ENCODE measurements at regions not wholly inside any gene's neighbourhood (a gene's known extent, or its start where the extent isn't known, plus 50 kb on each side); places are given as distances from the start of the nearest gene placed in this dataset.

DNA sequence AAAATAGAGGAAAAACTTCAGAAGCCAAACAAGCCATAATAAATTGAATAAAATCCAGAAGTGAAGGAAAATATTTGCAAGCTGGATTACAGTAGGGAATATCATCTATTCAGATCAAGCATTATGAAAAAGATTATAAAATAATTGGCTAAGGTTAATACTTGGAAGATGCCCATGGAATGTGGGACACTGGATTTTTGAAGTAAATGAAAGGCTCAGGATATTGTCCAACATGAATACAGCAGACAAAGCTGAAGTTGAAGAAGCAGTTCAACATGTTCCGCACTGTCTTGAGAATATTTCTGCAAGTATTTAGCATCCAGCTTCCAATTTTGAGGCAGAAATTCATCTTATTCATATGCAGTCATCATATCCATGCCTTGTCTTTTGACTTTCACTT lies 1278.4 kb upstream of the GJE1 start:
- H4K20me1 ChIP-seq (ENCODE audit: low read depth) = no peaks in the 10 kb centered on the region
- H3K27ac ChIP-seq = no peak overlapping the region
- H3K9me3 Mint-ChIP-seq = no peaks in the 10 kb centered on the region
- H3K4me2 ChIP-seq = no peak overlapping the region
- no peak overlapping the region for H3K9ac ChIP-seq
- no peak for DNase-seq (ENCODE audit: low spot score)
- no peaks in the 10 kb centered on the region for H3K9me3 ChIP-seq (ENCODE audit: low read depth)
- no peaks in the 10 kb centered on the region for H3K27me3 Mint-ChIP-seq (ENCODE audit: insufficient read depth, low read depth)
- TF ChIP-seq, protein P1, sequence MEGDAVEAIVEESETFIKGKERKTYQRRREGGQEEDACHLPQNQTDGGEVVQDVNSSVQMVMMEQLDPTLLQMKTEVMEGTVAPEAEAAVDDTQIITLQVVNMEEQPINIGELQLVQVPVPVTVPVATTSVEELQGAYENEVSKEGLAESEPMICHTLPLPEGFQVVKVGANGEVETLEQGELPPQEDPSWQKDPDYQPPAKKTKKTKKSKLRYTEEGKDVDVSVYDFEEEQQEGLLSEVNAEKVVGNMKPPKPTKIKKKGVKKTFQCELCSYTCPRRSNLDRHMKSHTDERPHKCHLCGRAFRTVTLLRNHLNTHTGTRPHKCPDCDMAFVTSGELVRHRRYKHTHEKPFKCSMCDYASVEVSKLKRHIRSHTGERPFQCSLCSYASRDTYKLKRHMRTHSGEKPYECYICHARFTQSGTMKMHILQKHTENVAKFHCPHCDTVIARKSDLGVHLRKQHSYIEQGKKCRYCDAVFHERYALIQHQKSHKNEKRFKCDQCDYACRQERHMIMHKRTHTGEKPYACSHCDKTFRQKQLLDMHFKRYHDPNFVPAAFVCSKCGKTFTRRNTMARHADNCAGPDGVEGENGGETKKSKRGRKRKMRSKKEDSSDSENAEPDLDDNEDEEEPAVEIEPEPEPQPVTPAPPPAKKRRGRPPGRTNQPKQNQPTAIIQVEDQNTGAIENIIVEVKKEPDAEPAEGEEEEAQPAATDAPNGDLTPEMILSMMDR (IDR thresholded peaks at IDR 0.05) = no peak
- TF ChIP-seq EZH2phosphoT487 (IDR thresholded peaks at IDR 0.05) = no peak
- no peak for TF ChIP-seq EZH2 (IDR thresholded peaks at IDR 0.05)
- no peaks in the 10 kb centered on the region for H3K79me2 ChIP-seq (ENCODE audit: low read depth)
- no peak overlapping the region for H3K27ac Mint-ChIP-seq
- no peaks in the 10 kb centered on the region for H3K36me3 ChIP-seq
- H3K36me3 Mint-ChIP-seq = no peaks in the 10 kb centered on the region
- H3K4me3 ChIP-seq = no peak overlapping the region
- H3K4me1 ChIP-seq = no peaks in the 10 kb centered on the region
- H3F3A ChIP-seq (ENCODE audit: low read depth) = no peaks in the 10 kb centered on the region
- peaks cover 7% of the 10 kb centered on the region for H3K4me1 Mint-ChIP-seq
- H2AFZ ChIP-seq (replicated peaks) = no peak overlapping the region
- H3K27me3 ChIP-seq = no peaks in the 10 kb centered on the region
- H3K4me3 Mint-ChIP-seq = no peak overlapping the region

DNA sequence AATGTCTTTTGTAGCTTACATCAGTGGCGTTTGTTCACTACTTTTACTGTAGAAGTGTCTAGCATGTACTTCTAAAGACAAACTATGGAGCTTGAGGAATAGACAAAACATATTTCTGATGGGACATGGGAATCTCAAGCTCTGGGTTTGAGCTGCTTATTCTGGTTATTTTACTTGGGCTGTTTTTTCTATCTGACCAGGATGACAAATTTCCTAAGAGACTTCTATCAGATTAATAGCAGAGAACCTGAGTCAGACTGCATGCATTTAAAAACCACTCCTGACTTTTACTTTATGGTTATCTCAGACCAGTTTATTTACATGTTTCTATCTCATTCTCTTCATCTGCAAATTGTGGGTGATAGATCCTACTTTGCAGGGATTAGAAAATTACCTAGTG lies 1282.3 kb upstream of the GJE1 start:
- Mint-ChIP-seq H3K27me3 (ENCODE audit: insufficient read depth, low read depth) (no peaks in the 10 kb centered on the region), H3K9me3 (no peaks in the 10 kb centered on the region), H3K4me1 (no peaks in the 10 kb centered on the region), H3K27ac (no peak overlapping the region), H3K4me3 (no peak overlapping the region), H3K36me3 (no peaks in the 10 kb centered on the region)
- Histone ChIP-seq H3K27me3 (no peaks in the 10 kb centered on the region), H3K4me3 (no peak overlapping the region), H3K4me2 (no peak overlapping the region), H3K36me3 (no peaks in the 10 kb centered on the region), H4K20me1 (ENCODE audit: low read depth) (no peaks in the 10 kb centered on the region), H3K9me3 (ENCODE audit: low read depth) (no peaks in the 10 kb centered on the region), H3F3A (ENCODE audit: low read depth) (no peaks in the 10 kb centered on the region), H3K79me2 (ENCODE audit: low read depth) (no peaks in the 10 kb centered on the region), H3K27ac (no peak overlapping the region), H2AFZ (replicated peaks) (no peak overlapping the region), H3K4me1 (no peaks in the 10 kb centered on the region), H3K9ac (no peak overlapping the region)
- DNase-seq (ENCODE audit: low spot score) = no peak
- TF ChIP-seq EZH2phosphoT487 (IDR thresholded peaks at IDR 0.05) = no peak
- TF ChIP-seq, protein P1 (IDR thresholded peaks at IDR 0.05) = no peak

DNA sequence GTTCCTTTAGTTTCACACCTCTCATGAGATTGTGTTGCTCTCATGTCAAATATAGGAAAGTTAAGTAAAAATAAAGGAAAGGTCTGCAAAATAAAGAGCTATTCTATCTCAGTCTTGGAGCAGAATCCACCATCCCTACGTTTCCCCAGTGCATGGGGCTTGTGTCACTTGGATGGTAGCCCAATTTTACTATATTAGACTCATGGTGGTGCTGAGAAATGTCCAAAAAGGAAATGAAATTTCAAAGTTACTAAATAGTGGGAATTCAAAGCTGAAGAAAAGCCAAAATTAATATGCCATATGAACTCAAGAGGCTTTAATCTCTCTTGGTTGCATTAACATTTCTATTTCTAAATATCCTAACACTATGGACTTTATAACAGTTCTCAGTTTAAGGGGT lies 1283.3 kb upstream of the GJE1 start:
- Histone ChIP-seq H3K4me3 (no peak overlapping the region), H3F3A (ENCODE audit: low read depth) (no peaks in the 10 kb centered on the region), H3K27me3 (no peaks in the 10 kb centered on the region), H3K27ac (no peak overlapping the region), H2AFZ (replicated peaks) (no peak overlapping the region), H3K4me2 (no peak overlapping the region), H3K36me3 (no peaks in the 10 kb centered on the region), H3K4me1 (no peaks in the 10 kb centered on the region), H3K79me2 (ENCODE audit: low read depth) (no peaks in the 10 kb centered on the region), H3K9me3 (ENCODE audit: low read depth) (no peaks in the 10 kb centered on the region), H3K9ac (no peak overlapping the region), H4K20me1 (ENCODE audit: low read depth) (no peaks in the 10 kb centered on the region)
- Mint-ChIP-seq H3K27ac (no peak overlapping the region), H3K4me3 (no peak overlapping the region), H3K4me1 (no peaks in the 10 kb centered on the region), H3K9me3 (no peaks in the 10 kb centered on the region), H3K36me3 (no peaks in the 10 kb centered on the region), H3K27me3 (ENCODE audit: insufficient read depth, low read depth) (no peaks in the 10 kb centered on the region)
- TF ChIP-seq, protein P1 (IDR thresholded peaks at IDR 0.05) = no peak
- TF ChIP-seq EZH2 (IDR thresholded peaks at IDR 0.05) (no peak), EZH2phosphoT487 (IDR thresholded peaks at IDR 0.05) (no peak)
- DNase-seq (ENCODE audit: low spot score) = no peak

DNA sequence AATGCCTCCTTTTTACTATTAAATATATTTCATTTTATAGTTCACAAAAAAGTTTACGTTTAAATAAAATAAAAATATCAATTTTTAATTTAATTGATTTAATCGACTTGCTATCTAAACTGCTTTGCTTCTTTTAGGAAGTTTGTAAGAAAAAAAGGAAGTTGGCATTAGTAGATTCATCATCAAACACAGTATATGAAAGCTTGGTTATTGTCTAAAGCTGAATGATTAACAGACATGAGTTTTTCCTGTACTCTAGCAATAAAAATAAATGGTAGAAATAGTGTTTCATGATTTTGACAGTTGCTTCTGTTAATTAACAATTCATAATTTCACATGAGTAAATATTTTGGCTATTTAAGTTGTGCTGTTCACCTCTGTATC lies 1285.5 kb upstream of the GJE1 start:
- Histone ChIP-seq H3K27me3 (no peaks in the 10 kb centered on the region), H3F3A (ENCODE audit: low read depth) (no peaks in the 10 kb centered on the region), H3K36me3 (no peaks in the 10 kb centered on the region), H3K4me3 (no peak overlapping the region), H2AFZ (replicated peaks) (no peak overlapping the region), H3K79me2 (ENCODE audit: low read depth) (no peaks in the 10 kb centered on the region), H4K20me1 (ENCODE audit: low read depth) (no peaks in the 10 kb centered on the region), H3K4me2 (no peak overlapping the region), H3K4me1 (no peaks in the 10 kb centered on the region), H3K9ac (no peak overlapping the region), H3K9me3 (ENCODE audit: low read depth) (no peaks in the 10 kb centered on the region), H3K27ac (no peak overlapping the region)
- Mint-ChIP-seq H3K9me3 (no peaks in the 10 kb centered on the region), H3K27ac (no peak overlapping the region), H3K36me3 (no peaks in the 10 kb centered on the region), H3K27me3 (ENCODE audit: insufficient read depth, low read depth) (no peaks in the 10 kb centered on the region), H3K4me1 (no peaks in the 10 kb centered on the region), H3K4me3 (no peak overlapping the region)
- DNase-seq (ENCODE audit: low spot score) = no peak
- TF ChIP-seq EZH2phosphoT487 (IDR thresholded peaks at IDR 0.05) (no peak), EZH2 (IDR thresholded peaks at IDR 0.05) (no peak)
- TF ChIP-seq, protein P1 (IDR thresholded peaks at IDR 0.05) = no peak
